ENCODE measurements at regions not wholly inside any gene's neighbourhood (a gene's known extent, or its start where the extent isn't known, plus 50 kb on each side); places are given as distances from the start of the nearest gene placed in this dataset.

DNA sequence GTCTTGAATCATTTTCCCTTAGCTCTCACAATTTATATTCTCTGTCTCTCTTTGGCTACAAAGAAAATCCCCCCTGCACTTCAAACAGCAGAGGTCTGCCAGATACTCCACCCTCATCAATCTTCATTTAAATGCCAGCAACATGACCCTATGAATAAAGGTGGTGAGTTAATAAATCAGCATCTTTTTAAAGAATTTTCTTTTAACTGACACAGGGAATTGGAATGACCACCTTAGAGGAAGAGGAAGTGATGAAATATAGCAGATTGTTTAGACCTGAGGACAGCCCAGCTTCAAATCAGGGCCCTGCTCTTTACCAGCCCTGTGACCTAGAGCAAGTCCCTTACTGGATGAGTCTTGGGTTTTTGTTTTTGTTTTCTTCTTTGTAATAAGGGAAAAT is 223.1 kb upstream of the PAPPA start:
- TF ChIP-seq, protein P1, sequence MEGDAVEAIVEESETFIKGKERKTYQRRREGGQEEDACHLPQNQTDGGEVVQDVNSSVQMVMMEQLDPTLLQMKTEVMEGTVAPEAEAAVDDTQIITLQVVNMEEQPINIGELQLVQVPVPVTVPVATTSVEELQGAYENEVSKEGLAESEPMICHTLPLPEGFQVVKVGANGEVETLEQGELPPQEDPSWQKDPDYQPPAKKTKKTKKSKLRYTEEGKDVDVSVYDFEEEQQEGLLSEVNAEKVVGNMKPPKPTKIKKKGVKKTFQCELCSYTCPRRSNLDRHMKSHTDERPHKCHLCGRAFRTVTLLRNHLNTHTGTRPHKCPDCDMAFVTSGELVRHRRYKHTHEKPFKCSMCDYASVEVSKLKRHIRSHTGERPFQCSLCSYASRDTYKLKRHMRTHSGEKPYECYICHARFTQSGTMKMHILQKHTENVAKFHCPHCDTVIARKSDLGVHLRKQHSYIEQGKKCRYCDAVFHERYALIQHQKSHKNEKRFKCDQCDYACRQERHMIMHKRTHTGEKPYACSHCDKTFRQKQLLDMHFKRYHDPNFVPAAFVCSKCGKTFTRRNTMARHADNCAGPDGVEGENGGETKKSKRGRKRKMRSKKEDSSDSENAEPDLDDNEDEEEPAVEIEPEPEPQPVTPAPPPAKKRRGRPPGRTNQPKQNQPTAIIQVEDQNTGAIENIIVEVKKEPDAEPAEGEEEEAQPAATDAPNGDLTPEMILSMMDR (conservative IDR thresholded peaks at IDR 0.05 in 1 of 2, IDR thresholded peaks at IDR 0.05 in 1 of 2; ENCODE audit: extremely low read depth in 1 of 2, insufficient read depth in 1 of 2, low read depth in 1 of 2, low read length in 2 of 2): no peak
- no peak for TF ChIP-seq EZH2 (IDR thresholded peaks at IDR 0.05; ENCODE audit: borderline replicate concordance, low read length)

Data from mammary epithelial cell (primary cell).